ENCODE measurements at regions not wholly inside any gene's neighbourhood (a gene's known extent, or its start where the extent isn't known, plus 50 kb on each side); places are given as distances from the start of the nearest gene placed in this dataset.

GRCh38 chr10:92747066-92747465 lies 57.3 kb downstream of the HHEX start:
- Histone ChIP-seq H3K27ac (no peak overlapping the region), H3K4me3 (no peak overlapping the region), H3K9me3 (no peaks in the 10 kb centered on the region), H3K36me3 (ENCODE audit: low read depth, missing control alignments) (no peaks in the 10 kb centered on the region), H3K27me3 (no peaks in the 10 kb centered on the region), H3K4me1 (no peaks in the 10 kb centered on the region)
- DNase-seq, result no peak
- 91 to 95% methylated on average over 8 of the region's 8 CpGs for WGBS, 2 donors
- intact Hi-C loops (cut with DNase I; ENCODE audit: low total_unique reads), result no loop called here
- TF ChIP-seq CTCF (IDR thresholded peaks at IDR 0.05) (no peak), POLR2A (IDR thresholded peaks at IDR 0.05) (no peak)

GRCh38 chr10:92747600-92747999 lies 57.8 kb downstream of the HHEX start:
- no peak for DNase-seq
- no peaks in the 10 kb centered on the region for H3K9me3 ChIP-seq
- H3K27ac ChIP-seq, result no peak overlapping the region

GRCh38 chr10:92750791-92751533 lies 61.2 kb downstream of the HHEX start:
- Histone ChIP-seq H3K27ac (no peak overlapping the region), H3K4me3 (no peak overlapping the region), H3K9me3 (no peaks in the 10 kb centered on the region), H3K27me3 (no peaks in the 10 kb centered on the region), H3K36me3 (ENCODE audit: low read depth, missing control alignments) (no peaks in the 10 kb centered on the region), H3K4me1 (no peaks in the 10 kb centered on the region)
- intact Hi-C loops (cut with DNase I; ENCODE audit: low total_unique reads), result no loop called here
- 71 to 72% methylated on average over 9 of the region's 9 CpGs for WGBS, 2 donors
- TF ChIP-seq POLR2A (IDR thresholded peaks at IDR 0.05) (no peak), CTCF (IDR thresholded peaks at IDR 0.05) (no peak)
- DNase-seq, result no peak

More at GRCh38 chr10:92747600-92747999, 57.8 kb downstream of the HHEX start:
- no peaks in the 10 kb centered on the region for H3K27me3 ChIP-seq
- intact Hi-C loops (cut with DNase I; ENCODE audit: low total_unique reads), result no loop called here
- no peak for TF ChIP-seq POLR2A (IDR thresholded peaks at IDR 0.05)
- no peak for TF ChIP-seq CTCF (IDR thresholded peaks at IDR 0.05)
- no peaks in the 10 kb centered on the region for H3K4me1 ChIP-seq
- no peaks in the 10 kb centered on the region for H3K36me3 ChIP-seq (ENCODE audit: low read depth, missing control alignments)
- H3K4me3 ChIP-seq, result no peak overlapping the region
- 71 to 92% methylated on average over 2 of the region's 2 CpGs for WGBS, 2 donors

GRCh38 chr10:92751534-92751811 lies 61.7 kb downstream of the HHEX start:
- WGBS, 2 donors, result 83 to 84% methylated on average over 2 of the region's 2 CpGs
- Histone ChIP-seq H3K27me3 (no peaks in the 10 kb centered on the region), H3K4me1 (no peaks in the 10 kb centered on the region), H3K4me3 (no peak overlapping the region), H3K36me3 (ENCODE audit: low read depth, missing control alignments) (no peaks in the 10 kb centered on the region), H3K9me3 (no peaks in the 10 kb centered on the region), H3K27ac (no peak overlapping the region)
- TF ChIP-seq CTCF (IDR thresholded peaks at IDR 0.05), result no peak
- TF ChIP-seq POLR2A (IDR thresholded peaks at IDR 0.05), result no peak
- intact Hi-C loops (cut with DNase I; ENCODE audit: low total_unique reads), result no loop called here
- DNase-seq, result no peak

DNA sequence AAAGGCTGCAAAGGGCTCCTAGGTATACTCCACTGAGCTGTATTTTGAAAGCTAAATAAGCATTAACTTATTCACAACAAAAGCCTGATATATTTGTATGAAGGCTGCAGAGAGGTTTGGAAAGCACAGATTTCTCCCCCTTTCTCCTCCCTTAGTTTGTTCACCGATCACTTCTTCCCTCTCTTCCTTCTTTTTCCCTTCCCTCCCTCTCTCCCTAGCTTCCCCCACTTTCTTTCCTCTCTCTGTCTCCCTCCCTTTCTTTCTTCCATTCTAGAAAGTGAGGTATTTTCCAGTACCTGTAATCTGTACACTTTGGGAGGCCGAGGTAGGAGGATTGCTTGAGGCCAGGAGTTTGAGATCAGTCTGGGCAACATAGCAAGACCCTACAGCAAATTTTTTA lies 62.1 kb downstream of the HHEX start:
- intact Hi-C loops (cut with DNase I; ENCODE audit: low total_unique reads), result no loop called here

More for the DNA sequence above, 62.1 kb downstream of the HHEX start:
- Histone ChIP-seq H3K4me3 (no peak overlapping the region), H3K4me1 (peaks cover 2% of the 10 kb centered on the region), H3K36me3 (ENCODE audit: low read depth, missing control alignments) (no peaks in the 10 kb centered on the region), H3K9me3 (no peaks in the 10 kb centered on the region), H3K27me3 (no peaks in the 10 kb centered on the region), H3K27ac (no peak overlapping the region)
- WGBS, 2 donors, result 90 to 95% methylated on average over 2 of the region's 2 CpGs
- DNase-seq, result no peak
- TF ChIP-seq POLR2A (IDR thresholded peaks at IDR 0.05), result no peak
- no peak for TF ChIP-seq CTCF (IDR thresholded peaks at IDR 0.05)
